ENCODE measurements at regions not wholly inside any gene's neighbourhood (a gene's known extent, or its start where the extent isn't known, plus 50 kb on each side); places are given as distances from the start of the nearest gene placed in this dataset.

- intact Hi-C loops (cut with micrococcal nuclease) = no loop called here
- DNase-seq = no peak
- Mint-ChIP-seq H3K36me3 (ENCODE audit: low read depth) (no peaks in the 10 kb centered on the region), H3K4me1 (no peaks in the 10 kb centered on the region), H3K9me3 (peaks cover 2% of the 10 kb centered on the region), H3K27ac (no peak overlapping the region), H3K27me3 (peaks cover 7% of the 10 kb centered on the region), H3K4me3 (no peak overlapping the region)
- CTCF ChIA-PET = no interaction called here
- ATAC-seq (ENCODE audit: low read depth) = no peak
- POLR2A ChIA-PET = no interaction called here
- TF ChIP-seq CTCF (IDR thresholded peaks at IDR 0.05) = no peak
Observed at GRCh38 chr11:134751031-134751585, 339.1 kb upstream of the B3GAT1 start.

GRCh38 chr11:134750619-134751018 lies 338.6 kb upstream of the B3GAT1 start:
- peaks cover 7% of the 10 kb centered on the region for H3K27me3 Mint-ChIP-seq
- CTCF ChIA-PET = no interaction called here
- no peaks in the 10 kb centered on the region for H3K4me1 Mint-ChIP-seq
- ATAC-seq (ENCODE audit: low read depth) (no peak), DNase-seq (no peak)
- no peak for TF ChIP-seq CTCF (IDR thresholded peaks at IDR 0.05)
- intact Hi-C loops (cut with micrococcal nuclease) = no loop called here
- H3K27ac Mint-ChIP-seq = no peak overlapping the region
- peaks cover 2% of the 10 kb centered on the region for H3K9me3 Mint-ChIP-seq
- no peak overlapping the region for H3K4me3 Mint-ChIP-seq
- POLR2A ChIA-PET = no interaction called here
- no peaks in the 10 kb centered on the region for H3K36me3 Mint-ChIP-seq (ENCODE audit: low read depth)

GRCh38 chr11:134749040-134749839 lies 337.2 kb upstream of the B3GAT1 start:
- intact Hi-C loops (cut with micrococcal nuclease) = no loop called here
- Mint-ChIP-seq H3K27ac (no peak overlapping the region), H3K27me3 (peaks cover 4% of the 10 kb centered on the region), H3K36me3 (ENCODE audit: low read depth) (no peaks in the 10 kb centered on the region), H3K4me1 (no peaks in the 10 kb centered on the region), H3K4me3 (no peak overlapping the region), H3K9me3 (peaks cover 2% of the 10 kb centered on the region)
- no peak for TF ChIP-seq CTCF (IDR thresholded peaks at IDR 0.05)
- CTCF ChIA-PET = no interaction called here
- ATAC-seq (ENCODE audit: low read depth) (no peak), DNase-seq (no peak)
- POLR2A ChIA-PET = no interaction called here

GRCh38 chr11:134746609-134747008 lies 334.6 kb upstream of the B3GAT1 start:
- Mint-ChIP-seq H3K36me3 (ENCODE audit: low read depth) (no peaks in the 10 kb centered on the region), H3K9me3 (peaks cover 2% of the 10 kb centered on the region), H3K4me3 (no peak overlapping the region), H3K27me3 (no peaks in the 10 kb centered on the region), H3K4me1 (no peaks in the 10 kb centered on the region), H3K27ac (no peak overlapping the region)
- ChIA-PET POLR2A (no interaction called here), CTCF (no interaction called here)
- intact Hi-C loops (cut with micrococcal nuclease) = no loop called here
- ATAC-seq (ENCODE audit: low read depth) = no peak
- no peak for DNase-seq
- no peak for TF ChIP-seq CTCF (IDR thresholded peaks at IDR 0.05)

- H3K4me1 Mint-ChIP-seq = no peaks in the 10 kb centered on the region
- no peak for TF ChIP-seq CTCF (IDR thresholded peaks at IDR 0.05)
- ATAC-seq (ENCODE audit: low read depth) = no peak
- CTCF ChIA-PET = no interaction called here
- no peak for DNase-seq
- H3K9me3 Mint-ChIP-seq = peaks cover 2% of the 10 kb centered on the region
- H3K27ac Mint-ChIP-seq = no peak overlapping the region
- POLR2A ChIA-PET = no interaction called here
- H3K4me3 Mint-ChIP-seq = no peak overlapping the region
- H3K27me3 Mint-ChIP-seq = no peaks in the 10 kb centered on the region
- no peaks in the 10 kb centered on the region for H3K36me3 Mint-ChIP-seq (ENCODE audit: low read depth)
- intact Hi-C loops (cut with micrococcal nuclease) = no loop called here
Observed at GRCh38 chr11:134745456-134745855, 333.4 kb upstream of the B3GAT1 start.
